HG03457 (cell line): ENCODE measurements at regions not wholly inside any gene's neighbourhood (a gene's known extent, or its start where the extent isn't known, plus 50 kb on each side); places are given as distances from the start of the nearest gene placed in this dataset.

ENCODE experiments used
- ATAC-seq: cut with Tn5 transposase; IDR thresholded peaks from one replicate; pipeline ENCODE4 v1.9.1; 2021; ENCODE audit warnings: moderate number of reproducible peaks; ENCODE audit not compliant: unreplicated experiment

- no peak for ATAC-seq
Measured at GRCh38 chr5:89996890-89997289, 412.7 kb downstream of the CETN3 start.

- ATAC-seq = no peak
Measured at GRCh38 chr5:89996335-89996734, 413.2 kb downstream of the CETN3 start.

DNA sequence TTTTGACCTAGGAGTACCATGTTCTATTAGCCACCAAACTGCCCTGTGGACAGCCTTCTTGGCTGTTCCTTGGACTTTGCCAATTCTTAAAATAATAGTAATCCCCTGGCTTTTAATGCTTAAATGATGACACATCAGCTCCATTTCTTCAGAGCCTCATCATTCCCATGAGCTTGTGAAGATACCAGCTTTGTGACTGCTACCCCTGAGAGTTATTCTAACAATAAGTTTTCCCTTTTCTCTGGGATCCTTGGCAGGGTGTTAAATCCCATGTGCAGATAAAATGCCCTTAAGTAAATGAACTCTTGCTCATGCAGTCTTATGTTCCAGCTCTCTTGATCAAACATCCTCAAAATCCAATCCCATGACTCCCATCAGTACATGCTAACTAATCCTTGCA lies 415.3 kb downstream of the CETN3 start:
- no peak for ATAC-seq

DNA sequence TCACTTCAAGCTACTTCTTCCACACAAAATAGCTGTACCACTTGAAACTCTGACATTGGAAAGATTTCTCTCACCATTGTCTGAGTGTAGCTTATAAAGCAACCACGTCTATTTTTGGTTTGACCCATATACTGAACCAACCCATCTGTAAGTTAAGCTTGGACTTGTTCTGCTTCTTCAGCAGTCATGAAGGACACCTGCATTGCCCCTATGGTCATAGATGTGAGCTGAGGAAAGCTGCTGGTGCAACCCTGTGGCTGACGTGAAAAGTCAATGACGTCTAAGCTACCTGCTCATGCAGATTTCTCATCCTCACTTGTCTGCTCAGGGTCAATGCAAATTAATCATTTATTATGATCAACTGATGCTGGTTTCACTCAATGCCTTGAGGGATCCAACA lies 417.4 kb downstream of the CETN3 start:
- ATAC-seq = no peak

DNA sequence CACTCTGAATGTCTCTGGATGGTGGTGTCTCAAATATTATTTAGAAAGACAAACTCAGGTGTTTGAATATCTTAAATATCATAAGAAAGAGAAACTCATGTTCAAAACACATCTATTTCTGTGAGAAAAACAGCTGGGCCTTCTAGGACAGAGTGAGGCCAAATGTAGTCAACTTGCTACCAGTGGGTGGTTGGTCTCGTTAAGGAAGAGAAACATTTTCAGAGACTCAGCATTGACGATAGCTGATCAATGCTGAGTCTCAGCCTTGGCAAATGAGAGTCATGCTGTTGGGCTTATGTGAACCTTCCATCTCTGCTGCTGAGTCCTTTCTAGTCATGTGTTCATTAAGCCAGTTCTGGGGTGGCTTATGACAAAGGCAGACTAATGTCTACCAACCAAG lies 418.0 kb downstream of the CETN3 start:
- no peak for ATAC-seq

DNA sequence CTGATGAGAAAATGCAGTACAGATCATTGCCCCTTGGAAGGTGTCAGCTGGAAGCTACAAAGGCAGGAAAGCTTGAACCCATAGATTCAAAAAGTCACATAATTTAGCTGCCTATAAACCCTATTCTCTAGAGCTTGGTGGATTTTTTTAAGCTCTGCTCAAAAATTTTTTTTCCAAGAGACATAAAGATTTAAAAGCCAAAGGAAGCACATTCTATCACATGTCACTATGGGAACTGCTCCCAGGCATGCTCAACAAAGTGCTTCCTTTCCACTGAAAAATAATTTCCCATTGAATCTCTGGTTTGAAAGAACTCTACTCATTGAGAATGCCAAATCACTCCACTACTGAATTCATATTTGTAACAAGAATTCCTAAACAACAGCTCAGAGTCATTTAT lies 419.8 kb downstream of the CETN3 start:
- no peak for ATAC-seq

- no peak for ATAC-seq
Measured at GRCh38 chr5:89988998-89989655, 420.4 kb downstream of the CETN3 start.

GRCh38 chr5:89988129-89988810 lies 421.3 kb downstream of the CETN3 start:
- ATAC-seq = no peak

GRCh38 chr5:89983216-89983615 lies 426.3 kb downstream of the CETN3 start:
- ATAC-seq = no peak

GRCh38 chr5:89981878-89982773 lies 427.4 kb downstream of the CETN3 start:
- no peak for ATAC-seq

GRCh38 chr5:89981021-89981420 lies 428.5 kb downstream of the CETN3 start:
- ATAC-seq = no peak

- no peak for ATAC-seq
Measured at GRCh38 chr5:89973516-89973915, 436.0 kb downstream of the CETN3 start.

- ATAC-seq = no peak
Measured at GRCh38 chr5:89972901-89973300, 436.7 kb downstream of the CETN3 start.

DNA sequence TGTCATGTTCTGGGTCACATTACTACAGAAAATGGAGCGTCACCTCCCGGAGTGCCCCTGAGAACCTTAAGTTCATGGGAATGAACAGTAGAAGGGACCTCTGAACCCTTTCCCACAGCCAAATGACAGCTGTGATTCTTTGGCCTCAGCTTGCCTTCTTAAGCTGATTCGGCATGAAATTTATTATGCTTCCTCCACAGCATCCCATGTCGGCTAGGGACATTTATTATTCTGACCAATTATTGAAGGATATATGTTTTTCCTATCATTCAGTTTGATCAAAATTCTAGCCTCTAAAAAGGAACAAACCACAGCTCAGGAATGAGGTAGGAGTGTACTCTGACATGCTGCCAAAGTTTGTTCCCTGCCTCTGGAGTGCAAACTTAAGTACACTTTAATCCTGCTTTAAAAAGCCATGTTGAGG lies 440.6 kb downstream of the CETN3 start:
- ATAC-seq = no peak

- ATAC-seq = no peak
Measured at GRCh38 chr5:89967771-89968444, 441.6 kb downstream of the CETN3 start.

DNA sequence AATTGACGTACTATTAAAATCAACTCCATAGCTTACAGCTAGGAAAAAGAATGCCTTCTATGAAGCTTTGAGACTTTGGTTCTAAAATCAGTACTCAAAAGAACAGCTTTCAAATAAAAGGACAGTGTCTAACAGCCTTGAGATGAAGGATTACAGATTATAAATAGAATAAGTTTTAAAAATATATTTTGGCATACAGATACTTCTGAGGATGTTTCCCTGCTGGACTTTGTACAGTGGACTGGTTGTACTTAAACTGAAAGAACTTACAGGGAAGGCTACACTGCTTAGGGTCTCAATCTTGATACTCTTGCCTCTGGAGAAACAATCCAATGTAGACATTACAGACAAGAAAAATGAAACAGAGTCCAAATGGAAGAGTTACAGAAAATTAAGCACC lies 452.7 kb downstream of the CETN3 start:
- ATAC-seq = no peak

GRCh38 chr5:89954916-89955315 lies 454.6 kb downstream of the CETN3 start:
- no peak for ATAC-seq

DNA sequence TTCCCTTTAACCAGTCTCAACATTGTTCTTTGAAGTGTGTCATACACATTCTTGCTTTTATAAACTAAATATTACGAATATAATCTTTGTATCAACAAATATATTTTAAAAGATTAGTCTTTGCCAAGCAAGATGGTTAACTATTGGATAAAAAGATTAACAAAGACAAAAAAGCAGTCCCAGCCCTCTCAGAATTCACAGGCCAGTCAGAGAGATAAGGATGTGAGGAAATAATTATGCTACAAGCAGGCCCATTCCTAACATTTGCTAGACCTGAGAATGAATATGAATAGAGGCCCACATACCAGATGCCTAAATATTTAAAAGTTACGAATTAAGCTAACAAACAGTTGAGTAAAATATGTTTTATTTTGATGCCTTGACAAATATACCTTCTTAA lies 457.7 kb downstream of the CETN3 start:
- ATAC-seq = no peak

GRCh38 chr5:89950234-89950633 lies 459.3 kb downstream of the CETN3 start:
- ATAC-seq = no peak

GRCh38 chr5:89948977-89949376 lies 460.6 kb downstream of the CETN3 start:
- no peak for ATAC-seq

DNA sequence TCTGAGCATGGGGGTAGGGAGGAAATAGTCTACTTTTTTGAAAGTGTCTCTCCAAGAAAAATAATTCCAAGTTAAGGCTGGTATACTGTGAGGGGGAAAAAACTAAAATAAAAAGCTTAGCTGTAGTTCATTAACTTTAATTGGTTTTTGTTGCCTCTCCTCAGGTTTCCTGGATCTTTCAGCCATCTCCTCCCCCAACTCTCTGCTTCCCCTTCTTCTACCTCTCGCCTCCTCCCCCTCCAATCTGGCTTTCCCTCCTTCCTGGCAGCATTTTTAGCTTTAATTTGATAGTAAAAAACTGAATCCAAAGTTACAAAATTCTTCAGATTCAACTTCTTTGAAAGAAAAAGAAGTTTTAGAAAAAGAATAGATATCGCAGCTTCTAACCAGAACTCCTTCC lies 462.6 kb downstream of the CETN3 start:
- no peak for ATAC-seq
